IMR-90 (cell line): ENCODE measurements at regions not wholly inside any gene's neighbourhood (a gene's known extent, or its start where the extent isn't known, plus 50 kb on each side); places are given as distances from the start of the nearest gene placed in this dataset.

Source experiments
- ATAC-seq: fragments of 200-7000 bp; cut with Tn5 transposase; 2 replicates; pipeline ENCODE4 v1.9.1; 2020; ENCODE audit warnings: low read depth, mild to moderate bottlenecking, moderate library complexity
- BruUV-seq: library from RNA; stranded (reverse); fragments of 400-500 nt; replicated peaks from 2 replicates; lab custom pipeline; 2021; lab: Mats Ljungman, UMichigan
- CTCF ChIA-PET: fragments of 300-600 bp; formaldehyde crosslinking; extraction: SDS; loops from one replicate; lab custom pipeline; 2021; ENCODE audit warnings: antibody characterized with exemption; lab: Yijun Ruan, JAX
- POLR2A ChIA-PET: fragments of 300-600 bp; sonication (Branson Sonifier 250); formaldehyde crosslinking; loops from one replicate; lab custom pipeline; 2022; ENCODE audit warnings: antibody characterized with exemption; ENCODE audit not compliant: unreplicated experiment; lab: Charles Lee
- DNase-seq: peaks from one replicate; pipeline ENCODE4 v3.0.0; 2013
- H2AFZ ChIP-seq: replicated peaks from 2 replicates; pipeline ENCODE3; 2013; ENCODE audit warnings: low read length, mild to moderate bottlenecking; ENCODE audit not compliant: poor library complexity
- H2AK5ac ChIP-seq: 2 replicates; pipeline ENCODE4 v1.6.1; 2013; ENCODE audit warnings: low read depth, low read length, inconsistent platforms
- H2AK9ac ChIP-seq: replicated peaks from 2 replicates; pipeline ENCODE3; 2013; ENCODE audit warnings: mild to moderate bottlenecking, low read depth, low read length, moderate library complexity; ENCODE audit not compliant: poor library complexity
- H2BK120ac ChIP-seq: 2 replicates; pipeline ENCODE4 v1.6.1; 2013; ENCODE audit warnings: low read depth, low read length, inconsistent platforms
- H2BK15ac ChIP-seq: 3 replicates; pipeline ENCODE4 v1.6.1; 2013; ENCODE audit warnings: low read depth, low read length, inconsistent platforms
- H2BK20ac ChIP-seq: 2 replicates; pipeline ENCODE4 v1.6.1; 2013; ENCODE audit warnings: low read depth, mild to moderate bottlenecking, inconsistent platforms, low read length, moderate library complexity
- H2BK5ac ChIP-seq: 2 replicates; pipeline ENCODE4 v1.6.1; 2013; ENCODE audit warnings: mild to moderate bottlenecking, low read depth, low read length, inconsistent platforms; ENCODE audit not compliant: poor library complexity, severe bottlenecking
- H3K14ac ChIP-seq: replicated peaks from 2 replicates; pipeline ENCODE4 v1.6.1; 2013; ENCODE audit warnings: low read depth, low read length, inconsistent platforms
- H3K18ac ChIP-seq: 2 replicates; pipeline ENCODE4 v1.6.1; 2013; ENCODE audit warnings: low read depth, low read length, control low read depth
- H3K23ac ChIP-seq: 2 replicates; pipeline ENCODE4 v1.6.1; 2013; ENCODE audit warnings: low read depth, low read length, inconsistent platforms
- H3K27ac ChIP-seq: 2 replicates; pipeline ENCODE4 v1.5.1; 2013; ENCODE audit warnings: mild to moderate bottlenecking, control low read depth, low read length; ENCODE audit not compliant: insufficient read depth
- H3K27me3 ChIP-seq: 2 replicates; pipeline ENCODE4 v1.6.1; 2013; ENCODE audit warnings: low read length; ENCODE audit not compliant: control insufficient read depth, insufficient read depth
- H3K36me3 ChIP-seq: 2 replicates; pipeline ENCODE4 v1.6.1; 2013; ENCODE audit warnings: low read length, mixed read lengths; ENCODE audit not compliant: control insufficient read depth, insufficient read depth
- H3K4ac ChIP-seq: 2 replicates; pipeline ENCODE4 v1.6.1; 2013; ENCODE audit warnings: low read depth, low read length, inconsistent platforms
- H3K4me1 ChIP-seq: 2 replicates; pipeline ENCODE4 v1.6.1; 2013; ENCODE audit warnings: low read length, mixed read lengths; ENCODE audit not compliant: control insufficient read depth, insufficient read depth
- H3K4me2 ChIP-seq: 2 replicates; pipeline ENCODE4 v1.6.1; 2013; ENCODE audit warnings: low read depth, mild to moderate bottlenecking, control low read depth, low read length, moderate library complexity
- H3K4me3 ChIP-seq: 2 replicates; pipeline ENCODE4 v1.5.1; 2013; ENCODE audit warnings: low read depth, mild to moderate bottlenecking, control low read depth, low read length, moderate library complexity; ENCODE audit not compliant: insufficient read depth
- H3K56ac ChIP-seq: 2 replicates; pipeline ENCODE4 v1.6.1; 2013; ENCODE audit warnings: low read length, inconsistent platforms; ENCODE audit not compliant: insufficient read depth; ENCODE audit errors: extremely low read depth
- H3K79me1 ChIP-seq, 2 experiments: 2 replicates each; pipeline ENCODE4 v1.6.1; 2013; ENCODE audit warnings: low read length in 2 of 2, inconsistent platforms in 1 of 2, low read depth in 1 of 2
- H3K9ac ChIP-seq: 2 replicates; pipeline ENCODE4 v1.6.1; 2013; ENCODE audit warnings: low read depth, low read length, control low read depth
- H3K9me1 ChIP-seq: 2 replicates; pipeline ENCODE4 v1.6.1; 2013; ENCODE audit warnings: low read length, inconsistent platforms; ENCODE audit not compliant: insufficient read depth
- H3K9me3 ChIP-seq: 2 replicates; pipeline ENCODE4 v1.6.1; 2013; ENCODE audit warnings: low read length; ENCODE audit not compliant: control insufficient read depth, insufficient read depth
- H4K20me1 ChIP-seq: 2 replicates; pipeline ENCODE4 v1.6.1; 2013; ENCODE audit warnings: low read length, inconsistent platforms; ENCODE audit not compliant: insufficient read depth
- H4K5ac ChIP-seq: 2 replicates; pipeline ENCODE4 v1.6.1; 2013; ENCODE audit warnings: mild to moderate bottlenecking, low read depth, low read length, control low read depth
- H4K8ac ChIP-seq, 2 experiments: 2 replicates each; pipeline ENCODE4 v1.6.1; 2013; ENCODE audit warnings: low read depth in 2 of 2, low read length in 2 of 2, control low read depth in 1 of 2, inconsistent platforms in 1 of 2
- H4K91ac ChIP-seq: 2 replicates; pipeline ENCODE4 v1.6.1; 2013; ENCODE audit warnings: low read depth, low read length, inconsistent platforms; ENCODE audit not compliant: insufficient read depth
- BHLHE40 ChIP-seq: fragments of 150-350 bp; IDR thresholded peaks from 2 replicates; pipeline ENCODE4 v1.6.1; 2016; ENCODE audit warnings: mild to moderate bottlenecking, low read depth, low read length
- CHD1 ChIP-seq: IDR thresholded peaks from 2 replicates; pipeline ENCODE4 v1.6.1; 2012; ENCODE audit warnings: low read depth, low read length, improper control_type of control experiment
- FOS ChIP-seq: fragments of 150-350 bp; IDR thresholded peaks from 2 replicates; pipeline ENCODE4 v1.6.1; 2016; ENCODE audit warnings: low read depth, low read length
- POLR2A ChIP-seq: IDR thresholded peaks from 2 replicates; pipeline ENCODE4 v1.6.1; 2012; ENCODE audit warnings: mild to moderate bottlenecking, low read depth, low read length
- RAD21 ChIP-seq: IDR thresholded peaks from 2 replicates; pipeline ENCODE4 v1.6.1; 2012; ENCODE audit warnings: low read length, improper control_type of control experiment
- SMC3 ChIP-seq: fragments of 150-350 bp; IDR thresholded peaks from 2 replicates; pipeline ENCODE4 v1.6.1; 2016; ENCODE audit warnings: low read depth, mild to moderate bottlenecking, antibody characterized with exemption, low read length, moderate library complexity
- WGBS, 2 experiments: methylation state at CpG; one replicate each; pipeline versions ENCODE4 v1.1.5 to v1.1.7; 2013; ENCODE audit warnings: missing lambda C conversion rate in 2 of 2; ENCODE audit not compliant: insufficient read length in 1 of 2; ENCODE audit errors: extremely low coverage in 2 of 2; 5-methylcytosine and 5-hydroxymethylcytosine counted together
- dilution Hi-C: fragments of 300-500 bp; cut with HindIII; formaldehyde crosslinking; loops from one replicate; pipeline ENCODE4 v1.14.3; 2018; ENCODE audit warnings: low sequenced_read_pairs; ENCODE audit not compliant: unreplicated experiment
- in situ Hi-C: fragments of 300-500 bp; cut with MboI; formaldehyde crosslinking; loops from 3 replicates; pipeline ENCODE4 v1.14.3; 2019; ENCODE audit warnings: low sequenced_read_pairs, inconsistent platforms, mixed read lengths
- intact Hi-C: fragments of 100-400 bp; cut with micrococcal nuclease; formaldehyde crosslinking; loops from 2 replicates; pipeline ENCODE4 v1.10.0; 2022
- TF ChIP-seq, protein P1 (sequence below): fragments of 150-350 bp; IDR thresholded peaks from 2 replicates; pipeline ENCODE4 v1.6.1; 2017; ENCODE audit warnings: mild to moderate bottlenecking, antibody characterized with exemption, low read length, low read depth
- TF ChIP-seq, protein P2 (sequence below): conservative IDR thresholded peaks from 2 replicates; pipeline ENCODE4 v1.5.1; 2012; ENCODE audit warnings: mild to moderate bottlenecking, low read depth, low read length, improper control_type of control experiment

DNA sequence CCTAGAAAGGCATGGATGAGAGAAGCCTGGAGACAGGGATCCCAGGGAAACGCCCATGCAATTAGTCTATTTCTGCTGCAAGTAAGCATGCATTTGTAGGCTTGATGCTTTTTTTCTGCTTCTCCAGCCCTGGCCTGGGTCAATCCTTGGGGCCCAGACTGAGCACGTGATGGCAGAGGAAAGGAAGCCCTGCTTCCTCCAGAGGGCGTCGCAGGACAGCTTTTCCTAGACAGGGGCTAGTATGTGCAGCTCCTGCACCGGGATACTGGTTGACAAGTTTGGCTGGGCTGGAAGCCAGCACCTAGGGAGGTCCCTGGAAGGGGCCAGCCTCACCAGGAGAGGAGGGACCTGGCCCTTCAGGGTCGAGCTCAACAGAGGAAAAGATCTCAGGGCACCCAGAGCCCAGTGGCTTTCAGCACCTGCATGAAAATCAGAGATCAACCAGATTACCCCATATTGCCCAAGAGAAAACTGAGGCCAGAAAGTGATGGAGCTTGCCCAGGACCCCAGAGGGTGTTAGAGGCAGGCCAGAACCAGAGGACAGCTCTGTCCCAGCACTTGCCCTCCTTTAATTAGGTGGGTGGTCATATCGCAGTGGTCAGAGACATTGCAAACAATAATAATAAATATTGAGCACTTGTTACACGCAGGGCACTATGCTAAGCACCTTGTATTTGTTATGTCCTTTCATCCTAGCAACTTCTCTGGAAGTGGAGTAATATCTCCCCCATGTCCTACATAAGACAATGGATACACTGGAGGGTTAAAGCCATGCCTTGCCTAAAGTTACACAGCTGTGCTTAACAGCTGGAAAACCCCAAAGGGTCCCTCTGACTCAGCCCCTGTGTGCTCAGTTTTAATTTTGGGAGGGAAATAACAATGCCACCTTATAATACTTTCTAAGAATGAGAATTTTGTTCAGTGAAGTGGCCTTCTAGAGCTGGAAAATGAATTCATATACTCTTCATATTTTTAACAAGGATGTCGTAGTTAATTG, 67.1 kb downstream of the KLF4 start:
- H3K36me3 ChIP-seq, result no peaks in the 10 kb centered on the region
- ChIA-PET POLR2A (no interaction called here), CTCF (interaction anchor here (0.6 to 1.4 kb wide), 4 partner anchors 10 to 417 kb away, joined by 3 to 4 read pairs (median 3); no protein-coding TSS in a partner anchor)
- dilution Hi-C loops, result no loop called here
- no peak overlapping the region for H4K8ac ChIP-seq
- H2BK15ac ChIP-seq, result no peak overlapping the region
- H2AK5ac ChIP-seq, result no peak overlapping the region
- TF ChIP-seq SMC3, result peak; percentile 53
- TF ChIP-seq CHD1, result no peak
- no peak for TF ChIP-seq POLR2A
- no peak for TF ChIP-seq FOS
- TF ChIP-seq RAD21, result peak; percentile 82
- TF ChIP-seq, protein P1, sequence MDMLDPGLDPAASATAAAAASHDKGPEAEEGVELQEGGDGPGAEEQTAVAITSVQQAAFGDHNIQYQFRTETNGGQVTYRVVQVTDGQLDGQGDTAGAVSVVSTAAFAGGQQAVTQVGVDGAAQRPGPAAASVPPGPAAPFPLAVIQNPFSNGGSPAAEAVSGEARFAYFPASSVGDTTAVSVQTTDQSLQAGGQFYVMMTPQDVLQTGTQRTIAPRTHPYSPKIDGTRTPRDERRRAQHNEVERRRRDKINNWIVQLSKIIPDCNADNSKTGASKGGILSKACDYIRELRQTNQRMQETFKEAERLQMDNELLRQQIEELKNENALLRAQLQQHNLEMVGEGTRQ, result peak; percentile 91
- TF ChIP-seq, protein P2, sequence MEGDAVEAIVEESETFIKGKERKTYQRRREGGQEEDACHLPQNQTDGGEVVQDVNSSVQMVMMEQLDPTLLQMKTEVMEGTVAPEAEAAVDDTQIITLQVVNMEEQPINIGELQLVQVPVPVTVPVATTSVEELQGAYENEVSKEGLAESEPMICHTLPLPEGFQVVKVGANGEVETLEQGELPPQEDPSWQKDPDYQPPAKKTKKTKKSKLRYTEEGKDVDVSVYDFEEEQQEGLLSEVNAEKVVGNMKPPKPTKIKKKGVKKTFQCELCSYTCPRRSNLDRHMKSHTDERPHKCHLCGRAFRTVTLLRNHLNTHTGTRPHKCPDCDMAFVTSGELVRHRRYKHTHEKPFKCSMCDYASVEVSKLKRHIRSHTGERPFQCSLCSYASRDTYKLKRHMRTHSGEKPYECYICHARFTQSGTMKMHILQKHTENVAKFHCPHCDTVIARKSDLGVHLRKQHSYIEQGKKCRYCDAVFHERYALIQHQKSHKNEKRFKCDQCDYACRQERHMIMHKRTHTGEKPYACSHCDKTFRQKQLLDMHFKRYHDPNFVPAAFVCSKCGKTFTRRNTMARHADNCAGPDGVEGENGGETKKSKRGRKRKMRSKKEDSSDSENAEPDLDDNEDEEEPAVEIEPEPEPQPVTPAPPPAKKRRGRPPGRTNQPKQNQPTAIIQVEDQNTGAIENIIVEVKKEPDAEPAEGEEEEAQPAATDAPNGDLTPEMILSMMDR, result peak; percentile 63
- peak; percentile 87 for TF ChIP-seq BHLHE40
- no peak overlapping the region for H3K18ac ChIP-seq
- in situ Hi-C loops, result no loop called here
- DNase-seq (peak; percentile 51), ATAC-seq (peak; percentile 94)
- H3K9ac ChIP-seq, result no peak overlapping the region
- H2AK9ac ChIP-seq, result no peak overlapping the region
- peak overlapping the region; percentile 14 for H2AFZ ChIP-seq
- no peak overlapping the region for H3K23ac ChIP-seq
- no TSS peak for BruUV-seq
- H3K4me3 ChIP-seq, result no peak overlapping the region
- no peak overlapping the region for H4K91ac ChIP-seq
- H3K27me3 ChIP-seq, result peaks cover 7% of the 10 kb centered on the region
- no peaks in the 10 kb centered on the region for H4K20me1 ChIP-seq
- H3K9me1 ChIP-seq, result no peaks in the 10 kb centered on the region
- H3K4ac ChIP-seq, result no peak overlapping the region
- no peak overlapping the region for H3K56ac ChIP-seq
- no peak overlapping the region for H3K27ac ChIP-seq
- intact Hi-C loops, result loop anchor here (1.0 to 5.0 kb wide), 2 partner anchors 1145 to 1339 kb away; no protein-coding TSS in a partner anchor
- H4K5ac ChIP-seq, result no peak overlapping the region
- H3K9me3 ChIP-seq, result no peaks in the 10 kb centered on the region
- no peaks in the 10 kb centered on the region for H3K79me1 ChIP-seq
- no peaks in the 10 kb centered on the region for H3K4me1 ChIP-seq
- no peak overlapping the region for H2BK120ac ChIP-seq
- H2BK5ac ChIP-seq, result no peak overlapping the region
- H3K14ac ChIP-seq, result no peak overlapping the region
- WGBS, 2 experiments, result 13% methylated on average over 1 of the region's 9 CpGs; no CpG with 5 or more reads in 1 of the 2 experiments
- H3K4me2 ChIP-seq, result no peak overlapping the region
- H2BK20ac ChIP-seq, result no peak overlapping the region
